ENCODE measurements at regions not wholly inside any gene's neighbourhood (a gene's known extent, or its start where the extent isn't known, plus 50 kb on each side); places are given as distances from the start of the nearest gene placed in this dataset.

DNA sequence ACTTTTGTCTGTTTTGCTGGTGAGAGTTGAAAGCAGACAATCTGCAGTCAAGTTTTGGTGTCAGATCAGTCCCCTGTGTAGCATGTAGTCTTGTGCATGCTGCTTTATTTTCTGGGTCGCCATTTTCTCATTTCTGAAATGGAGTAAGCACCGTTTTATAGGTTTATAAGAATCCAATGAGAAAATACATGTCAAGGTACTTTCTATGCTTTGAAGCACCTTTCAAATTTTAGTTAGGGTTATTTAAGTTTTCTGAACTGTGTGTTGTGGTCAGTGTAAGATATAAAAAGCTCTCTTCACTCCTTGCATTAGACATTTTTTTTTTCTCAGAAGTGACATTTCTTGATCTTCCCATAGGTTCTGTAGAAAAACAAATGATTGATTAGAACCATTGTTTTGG lies 283.2 kb downstream of the ETS1 start:
- H3K27me3 ChIP-seq: no peaks in the 10 kb centered on the region
- no peak for DNase-seq
- H3K4me3 ChIP-seq: no peak overlapping the region
- FAIRE-seq: no peak
- no peaks in the 10 kb centered on the region for H3K4me1 ChIP-seq
- intact Hi-C loops (cut with DNase I): no loop called here
- no peak overlapping the region for H3K27ac ChIP-seq
- TF ChIP-seq CTCF (IDR thresholded peaks at IDR 0.05): no peak
- ATAC-seq: no peak
- no peaks in the 10 kb centered on the region for H3K9me3 ChIP-seq
- WGBS, 2 donors: 63 to 71% methylated on average over 2 of the region's 2 CpGs
- no peaks in the 10 kb centered on the region for H3K36me3 ChIP-seq

DNA sequence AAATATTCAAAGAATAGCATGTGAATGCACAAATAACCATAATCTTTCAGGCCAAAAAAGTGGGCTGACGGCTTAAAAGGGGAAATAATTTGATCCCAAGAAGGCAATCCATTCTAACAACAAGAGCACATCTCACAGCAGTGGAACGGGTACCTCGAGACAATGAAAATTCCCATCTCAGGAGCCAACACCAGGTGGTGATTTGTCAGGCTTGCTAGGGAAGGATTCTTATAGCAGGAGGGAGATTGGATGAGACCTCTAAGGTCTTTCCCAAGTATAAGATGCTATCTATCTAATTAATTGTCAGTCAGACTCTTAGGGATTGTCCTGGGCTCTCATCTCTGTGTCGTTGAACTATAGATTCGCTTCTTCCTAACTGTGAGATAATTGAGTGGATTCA lies 284.0 kb downstream of the ETS1 start:
- Histone ChIP-seq H3K27ac (no peak overlapping the region), H3K36me3 (no peaks in the 10 kb centered on the region), H3K4me1 (no peaks in the 10 kb centered on the region), H3K4me3 (no peak overlapping the region), H3K27me3 (no peaks in the 10 kb centered on the region), H3K9me3 (no peaks in the 10 kb centered on the region)
- FAIRE-seq: no peak
- intact Hi-C loops (cut with DNase I): no loop called here
- ATAC-seq: no peak
- WGBS, 2 donors: 90 to 91% methylated on average over 5 of the region's 5 CpGs
- no peak for TF ChIP-seq CTCF (IDR thresholded peaks at IDR 0.05)
- no peak for DNase-seq

DNA sequence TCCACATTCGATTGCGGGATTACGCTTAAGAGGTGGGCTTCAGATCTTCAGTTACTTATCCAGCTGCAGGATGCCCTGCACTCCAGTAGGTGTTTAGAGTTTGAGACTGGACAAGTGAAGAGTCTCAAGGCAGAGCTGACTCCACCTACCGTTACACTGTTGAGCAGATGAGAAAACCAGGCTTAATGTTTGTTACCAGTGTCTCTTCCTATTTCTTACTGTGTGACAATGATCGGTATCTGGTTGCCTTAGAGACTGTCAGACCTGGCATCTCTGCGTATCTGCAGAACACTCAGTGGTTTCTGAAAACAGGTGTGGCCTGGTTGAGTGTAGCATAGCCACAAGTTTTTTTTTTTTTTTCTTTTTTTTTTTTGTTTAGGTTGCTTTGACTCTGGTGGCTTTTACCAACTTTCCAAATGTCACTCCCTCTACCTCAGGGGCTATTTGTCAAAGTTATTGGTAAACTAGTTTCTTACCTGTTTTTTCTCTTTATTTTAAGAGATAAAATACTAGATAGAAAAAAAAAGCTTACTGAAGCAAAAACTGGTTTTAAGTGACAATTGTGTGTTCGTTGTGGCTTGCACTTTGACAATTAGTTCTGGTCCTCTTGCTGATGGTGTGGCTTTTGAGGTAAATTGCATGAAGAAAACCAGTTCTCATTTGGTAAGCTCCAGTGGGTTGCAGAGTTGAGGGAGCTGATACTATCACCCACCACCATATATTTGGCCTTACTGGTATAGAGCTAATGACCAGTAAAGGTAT lies 284.8 kb downstream of the ETS1 start:
- peak in 3 of 4 donors; percentile 35 to 55 (median 54) for ATAC-seq
- DNase-seq: no peak
- TF ChIP-seq CTCF (IDR thresholded peaks at IDR 0.05): no peak
- intact Hi-C loops (cut with DNase I): no loop called here
- no peaks in the 10 kb centered on the region for H3K9me3 ChIP-seq
- no peaks in the 10 kb centered on the region for H3K4me1 ChIP-seq
- no peaks in the 10 kb centered on the region for H3K36me3 ChIP-seq
- H3K4me3 ChIP-seq: no peak overlapping the region
- no peaks in the 10 kb centered on the region for H3K27me3 ChIP-seq
- 79 to 86% methylated on average over 7 of the region's 7 CpGs for WGBS, 2 donors
- FAIRE-seq: no peak
- H3K27ac ChIP-seq: no peak overlapping the region

- no peak for DNase-seq
Observed at GRCh38 chr11:128301756-128302155, 285.6 kb downstream of the ETS1 start.

More at GRCh38 chr11:128301756-128302155, 285.6 kb downstream of the ETS1 start:
- no peak overlapping the region for H3K4me3 ChIP-seq
- no peaks in the 10 kb centered on the region for H3K36me3 ChIP-seq
- ATAC-seq (no peak), FAIRE-seq (no peak)
- no peaks in the 10 kb centered on the region for H3K9me3 ChIP-seq
- intact Hi-C loops (cut with DNase I): no loop called here
- no peak for TF ChIP-seq CTCF (IDR thresholded peaks at IDR 0.05)
- no peak overlapping the region for H3K27ac ChIP-seq
- no peaks in the 10 kb centered on the region for H3K27me3 ChIP-seq
- WGBS, 2 donors: 82 to 87% methylated on average over 2 of the region's 2 CpGs
- no peaks in the 10 kb centered on the region for H3K4me1 ChIP-seq

Measured in pancreas (tissue), 10 donors.